ENCODE measurements at regions not wholly inside any gene's neighbourhood (a gene's known extent, or its start where the extent isn't known, plus 50 kb on each side); places are given as distances from the start of the nearest gene placed in this dataset.

DNA sequence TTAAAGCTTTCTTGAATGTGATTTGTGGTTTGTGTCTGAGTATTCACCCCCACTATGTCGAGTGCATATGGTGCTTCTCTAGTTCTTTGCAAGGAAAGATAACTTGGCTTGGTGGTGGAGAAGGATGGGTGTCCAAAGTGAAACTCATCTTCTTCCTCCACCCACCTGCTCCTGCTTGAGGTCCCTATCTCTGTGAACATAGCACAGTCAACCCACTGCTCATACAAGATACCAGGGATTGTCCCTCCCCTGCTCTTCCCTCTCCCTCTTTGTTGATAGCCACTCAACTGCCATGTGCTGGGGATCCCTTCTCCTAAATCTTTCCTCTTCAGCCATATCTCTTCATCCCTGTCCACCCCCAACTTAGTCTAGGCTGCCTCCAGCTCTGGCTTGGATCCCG, 176.5 kb downstream of the ASCL4 start:
- TF ChIP-seq, protein P1, sequence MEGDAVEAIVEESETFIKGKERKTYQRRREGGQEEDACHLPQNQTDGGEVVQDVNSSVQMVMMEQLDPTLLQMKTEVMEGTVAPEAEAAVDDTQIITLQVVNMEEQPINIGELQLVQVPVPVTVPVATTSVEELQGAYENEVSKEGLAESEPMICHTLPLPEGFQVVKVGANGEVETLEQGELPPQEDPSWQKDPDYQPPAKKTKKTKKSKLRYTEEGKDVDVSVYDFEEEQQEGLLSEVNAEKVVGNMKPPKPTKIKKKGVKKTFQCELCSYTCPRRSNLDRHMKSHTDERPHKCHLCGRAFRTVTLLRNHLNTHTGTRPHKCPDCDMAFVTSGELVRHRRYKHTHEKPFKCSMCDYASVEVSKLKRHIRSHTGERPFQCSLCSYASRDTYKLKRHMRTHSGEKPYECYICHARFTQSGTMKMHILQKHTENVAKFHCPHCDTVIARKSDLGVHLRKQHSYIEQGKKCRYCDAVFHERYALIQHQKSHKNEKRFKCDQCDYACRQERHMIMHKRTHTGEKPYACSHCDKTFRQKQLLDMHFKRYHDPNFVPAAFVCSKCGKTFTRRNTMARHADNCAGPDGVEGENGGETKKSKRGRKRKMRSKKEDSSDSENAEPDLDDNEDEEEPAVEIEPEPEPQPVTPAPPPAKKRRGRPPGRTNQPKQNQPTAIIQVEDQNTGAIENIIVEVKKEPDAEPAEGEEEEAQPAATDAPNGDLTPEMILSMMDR (IDR thresholded peaks at IDR 0.05; ENCODE audit: low read depth, low read length): no peak
- TF ChIP-seq POLR2A (IDR thresholded peaks at IDR 0.05; ENCODE audit: extremely low read depth, insufficient read length) (no peak), MYC (IDR thresholded peaks at IDR 0.05; ENCODE audit: low read depth, low read length) (no peak)
- TF ChIP-seq, protein P2, sequence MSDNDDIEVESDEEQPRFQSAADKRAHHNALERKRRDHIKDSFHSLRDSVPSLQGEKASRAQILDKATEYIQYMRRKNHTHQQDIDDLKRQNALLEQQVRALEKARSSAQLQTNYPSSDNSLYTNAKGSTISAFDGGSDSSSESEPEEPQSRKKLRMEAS (IDR thresholded peaks at IDR 0.05; ENCODE audit: low read depth, low read length): no peak

Data from NB4 (cell line).